Heart left ventricle (tissue), 16 donors: ENCODE measurements at regions not wholly inside any gene's neighbourhood (a gene's known extent, or its start where the extent isn't known, plus 50 kb on each side); places are given as distances from the start of the nearest gene placed in this dataset.

ENCODE experiments used
- ATAC-seq, 4 donors: fragments of 200-7000 bp; cut with Tn5 transposase; one replicate each; pipeline ENCODE4 v1.9.1; 2020 to 2022; ENCODE audit warnings: moderate library complexity in 4 of 4, mild to moderate bottlenecking in 3 of 4, moderate number of reproducible peaks in 1 of 4
- DNase-seq, 5 donors: peaks; one replicate each; pipeline ENCODE4 v3.0.0-alpha.2; 2020
- H3K27ac ChIP-seq, 12 donors: fragments of 200-600 bp; sonication (generic) in 4 of 12; one replicate each; pipeline versions ENCODE4 v1.5.0 to v1.8.0; 2016 to 2022; ENCODE audit warnings: mild to moderate bottlenecking in 2 of 12
- H3K27me3 ChIP-seq, 9 donors: fragments of 200-600 bp; sonication (generic) in 2 of 9; one replicate each; pipeline versions ENCODE4 v1.5.1 to v1.8.0; 2016 to 2022; ENCODE audit warnings: mild to moderate bottlenecking in 3 of 9
- H3K36me3 ChIP-seq, 9 donors: fragments of 200-600 bp; sonication (generic) in 2 of 9; one replicate each; pipeline versions ENCODE4 v1.5.0 to v1.8.0; 2018 to 2022; ENCODE audit warnings: mild to moderate bottlenecking in 2 of 9
- H3K4me1 ChIP-seq, 12 donors: fragments of 200-600 bp; sonication (generic) in 4 of 12; one replicate each; pipeline versions ENCODE4 v1.5.0 to v1.8.0; 2016 to 2022; ENCODE audit warnings: mild to moderate bottlenecking in 3 of 12
- H3K4me3 ChIP-seq, 12 donors: fragments of 200-600 bp; sonication (generic) in 4 of 12; one replicate each; pipeline versions ENCODE4 v1.5.0 to v1.8.0; 2017 to 2022; ENCODE audit warnings: mild to moderate bottlenecking in 9 of 12, moderate library complexity in 4 of 12
- H3K9me3 ChIP-seq, 12 donors: fragments of 200-600 bp; sonication (generic) in 4 of 12; one replicate each; pipeline versions ENCODE4 v1.5.0 to v1.8.0; 2016 to 2022; ENCODE audit warnings: mild to moderate bottlenecking in 1 of 12
- CTCF ChIP-seq, 12 donors: fragments of 200-600 bp; sonication (generic) in 4 of 12; IDR thresholded peaks; one replicate each; pipeline versions ENCODE4 v1.5.0 to v1.8.0; 2018 to 2022; ENCODE audit warnings: antibody characterized with exemption in 12 of 12, mild to moderate bottlenecking in 5 of 12
- POLR2A ChIP-seq, 2 donors: fragments of 450-650 bp; IDR thresholded peaks; one replicate each; pipeline ENCODE4 v1.6.1; 2017; ENCODE audit warnings: antibody characterized with exemption in 2 of 2, mild to moderate bottlenecking in 2 of 2, moderate library complexity in 2 of 2
- WGBS, 4 donors: extraction: QIAGEN DNeasy Blood & Tissue Kit in 2 of 4; methylation state at CpG; one replicate each; pipeline versions ENCODE4 v1.1.5 to v1.1.7; 2013 to 2018; 5-methylcytosine and 5-hydroxymethylcytosine counted together
- intact Hi-C, 10 donors: fragments of 100-400 bp; cut with DNase I; formaldehyde crosslinking; loops; one replicate each; pipeline versions ENCODE4 v1.11.1 to v1.14.2; 2022
- donor health status: ischemic (EF 13 %, LVEDD 7.1; RV severe dilation, severe dysfunction).
- donor health status: healthy with polysubstance abuse.
- donor health status: DM: no; HTN: yes; CAD: no.
- donor health status: DM: no; HTN: no; CAD: no.
- donor health status: ischemic (EF 25% LVEDD 6.9; RV normal size, moderate dysfunction).
- donor health status: ischemic (EF 25% LVEDD 5.7; RV mildly dilated, moderate dysfunction).
- donor health status: healthy.
- donor health status: DM: yes; HTN: yes; CAD: no.
- donor health status: ischemic (EF 35%, LVEDD 5.7; RV mildly dilated, moderate dysfunction).
- donor health status: nonischemic (EF 11% LVEDD 7.7; RV severe dilation, severe dysfunction).
- donor health status: DM: yes; HTN: yes; CAD: no.
- donor health status: PGD.
- donor health status: ischemic (EF 29% LVEDD 5.4; RV normal size, mild dysfunction).
- donor health status: nonischemic (EF 23%, LVEDD 6.1; RV moderate dilation, normal function).

- TF ChIP-seq CTCF (IDR thresholded peaks at IDR 0.05) (no peak), POLR2A (IDR thresholded peaks at IDR 0.05) (no peak)
- Histone ChIP-seq H3K4me3 (no peak overlapping the region), H3K27me3 (no peaks in the 10 kb centered on the region), H3K4me1 (no peaks in the 10 kb centered on the region), H3K36me3 (no peaks in the 10 kb centered on the region), H3K27ac (no peak overlapping the region), H3K9me3 (no peaks in the 10 kb centered on the region)
- intact Hi-C loops: no loop called here
- ATAC-seq (no peak), DNase-seq (no peak)
Measured at GRCh38 chr5:165673499-165673898, 2168.1 kb downstream of the MAT2B start.

- no peak for TF ChIP-seq POLR2A (IDR thresholded peaks at IDR 0.05)
- no peak for TF ChIP-seq CTCF (IDR thresholded peaks at IDR 0.05)
- intact Hi-C loops: no loop called here
- Histone ChIP-seq H3K27me3 (no peaks in the 10 kb centered on the region), H3K36me3 (no peaks in the 10 kb centered on the region), H3K4me1 (no peaks in the 10 kb centered on the region), H3K4me3 (no peak overlapping the region), H3K9me3 (peaks cover 0 to 12% (median 0%) of the 10 kb centered on the region in 12 donors), H3K27ac (no peak overlapping the region)
- no peak for ATAC-seq
- WGBS, 4 donors: 82 to 87% (median 84%) methylated on average over 1 of the region's 1 CpG
- DNase-seq: no peak
Measured at GRCh38 chr5:165695796-165696195, 2190.4 kb downstream of the MAT2B start.

- ATAC-seq (no peak), DNase-seq (no peak)
- Histone ChIP-seq H3K27me3 (no peaks in the 10 kb centered on the region), H3K4me3 (no peak overlapping the region), H3K27ac (no peak overlapping the region), H3K4me1 (no peaks in the 10 kb centered on the region), H3K36me3 (no peaks in the 10 kb centered on the region), H3K9me3 (peaks cover 0 to 2% (median 0%) of the 10 kb centered on the region in 12 donors)
- TF ChIP-seq CTCF (IDR thresholded peaks at IDR 0.05): no peak
- no peak for TF ChIP-seq POLR2A (IDR thresholded peaks at IDR 0.05)
- WGBS, 4 donors: 86 to 100% (median 95%) methylated on average over 1 of the region's 1 CpG
- intact Hi-C loops: no loop called here
Measured at GRCh38 chr5:165705960-165706359, 2200.5 kb downstream of the MAT2B start.

- Histone ChIP-seq H3K4me1 (no peaks in the 10 kb centered on the region), H3K4me3 (no peak overlapping the region), H3K9me3 (peaks cover 0 to under 1% (median 0%) of the 10 kb centered on the region in 12 donors), H3K36me3 (no peaks in the 10 kb centered on the region), H3K27me3 (no peaks in the 10 kb centered on the region), H3K27ac (no peak overlapping the region)
- intact Hi-C loops: no loop called here
- no peak for TF ChIP-seq CTCF (IDR thresholded peaks at IDR 0.05)
- TF ChIP-seq POLR2A (IDR thresholded peaks at IDR 0.05): no peak
- DNase-seq (no peak), ATAC-seq (no peak)
- 76 to 83% (median 80%) methylated on average over 3 of the region's 3 CpGs for WGBS, 4 donors
Measured at GRCh38 chr5:165712011-165712410, 2206.6 kb downstream of the MAT2B start.
